GM12864 (cell line): ENCODE measurements at regions not wholly inside any gene's neighbourhood (a gene's known extent, or its start where the extent isn't known, plus 50 kb on each side); places are given as distances from the start of the nearest gene placed in this dataset.
"Not testable (repeated sequence)": the region's sequence is repeated elsewhere in the genome, so short reads cannot be mapped to it uniquely, and the experiment has no call there.

Source experiments
- DNase-seq: peaks from one replicate; pipeline ENCODE4 v3.0.0-alpha.2; 2011; ENCODE audit warnings: low read depth
- H3K4me3 ChIP-seq: 2 replicates; pipeline ENCODE4 v1.5.1; 2011; ENCODE audit warnings: mild to moderate bottlenecking, low read depth, low read length, control low read depth
- TF ChIP-seq, protein P1 (sequence below): IDR thresholded peaks from 2 replicates; pipeline ENCODE4 v1.5.1; 2011; ENCODE audit warnings: low read depth, mild to moderate bottlenecking, moderate library complexity, low read length, control low read depth, inconsistent platforms; ENCODE audit errors: missing control alignments

- DNase-seq, result no peak
- TF ChIP-seq, protein P1, sequence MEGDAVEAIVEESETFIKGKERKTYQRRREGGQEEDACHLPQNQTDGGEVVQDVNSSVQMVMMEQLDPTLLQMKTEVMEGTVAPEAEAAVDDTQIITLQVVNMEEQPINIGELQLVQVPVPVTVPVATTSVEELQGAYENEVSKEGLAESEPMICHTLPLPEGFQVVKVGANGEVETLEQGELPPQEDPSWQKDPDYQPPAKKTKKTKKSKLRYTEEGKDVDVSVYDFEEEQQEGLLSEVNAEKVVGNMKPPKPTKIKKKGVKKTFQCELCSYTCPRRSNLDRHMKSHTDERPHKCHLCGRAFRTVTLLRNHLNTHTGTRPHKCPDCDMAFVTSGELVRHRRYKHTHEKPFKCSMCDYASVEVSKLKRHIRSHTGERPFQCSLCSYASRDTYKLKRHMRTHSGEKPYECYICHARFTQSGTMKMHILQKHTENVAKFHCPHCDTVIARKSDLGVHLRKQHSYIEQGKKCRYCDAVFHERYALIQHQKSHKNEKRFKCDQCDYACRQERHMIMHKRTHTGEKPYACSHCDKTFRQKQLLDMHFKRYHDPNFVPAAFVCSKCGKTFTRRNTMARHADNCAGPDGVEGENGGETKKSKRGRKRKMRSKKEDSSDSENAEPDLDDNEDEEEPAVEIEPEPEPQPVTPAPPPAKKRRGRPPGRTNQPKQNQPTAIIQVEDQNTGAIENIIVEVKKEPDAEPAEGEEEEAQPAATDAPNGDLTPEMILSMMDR, result no peak
- H3K4me3 ChIP-seq, result no peak overlapping the region
Measured at GRCh38 chr9:13026956-13027355, 252.1 kb downstream of the LURAP1L start.

DNA sequence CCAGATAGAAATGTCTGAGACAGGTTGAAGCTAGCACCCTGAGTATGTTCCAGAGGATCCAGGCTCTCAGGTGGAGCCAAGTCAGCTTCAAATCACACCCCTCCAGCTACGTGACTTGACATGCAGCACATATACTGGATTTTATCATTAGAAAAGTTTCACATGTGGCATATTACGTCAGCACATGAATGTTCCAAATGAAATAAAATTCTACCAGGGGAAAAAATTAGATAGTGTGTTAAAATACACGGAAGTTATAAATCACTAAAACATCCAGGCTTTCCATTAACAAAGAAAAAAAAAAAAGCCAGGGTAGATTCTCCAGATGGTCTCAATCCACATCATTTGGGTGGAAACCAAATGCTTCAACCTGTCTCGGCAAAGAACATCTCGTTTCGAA, 251.6 kb downstream of the MPDZ start:
- no peak overlapping the region for H3K4me3 ChIP-seq
- DNase-seq, result no peak
- TF ChIP-seq, protein P1, result no peak

GRCh38 chr9:13032585-13032984, 246.9 kb downstream of the MPDZ start:
- TF ChIP-seq, protein P1, result no peak
- no peak overlapping the region for H3K4me3 ChIP-seq
- no peak for DNase-seq

DNA sequence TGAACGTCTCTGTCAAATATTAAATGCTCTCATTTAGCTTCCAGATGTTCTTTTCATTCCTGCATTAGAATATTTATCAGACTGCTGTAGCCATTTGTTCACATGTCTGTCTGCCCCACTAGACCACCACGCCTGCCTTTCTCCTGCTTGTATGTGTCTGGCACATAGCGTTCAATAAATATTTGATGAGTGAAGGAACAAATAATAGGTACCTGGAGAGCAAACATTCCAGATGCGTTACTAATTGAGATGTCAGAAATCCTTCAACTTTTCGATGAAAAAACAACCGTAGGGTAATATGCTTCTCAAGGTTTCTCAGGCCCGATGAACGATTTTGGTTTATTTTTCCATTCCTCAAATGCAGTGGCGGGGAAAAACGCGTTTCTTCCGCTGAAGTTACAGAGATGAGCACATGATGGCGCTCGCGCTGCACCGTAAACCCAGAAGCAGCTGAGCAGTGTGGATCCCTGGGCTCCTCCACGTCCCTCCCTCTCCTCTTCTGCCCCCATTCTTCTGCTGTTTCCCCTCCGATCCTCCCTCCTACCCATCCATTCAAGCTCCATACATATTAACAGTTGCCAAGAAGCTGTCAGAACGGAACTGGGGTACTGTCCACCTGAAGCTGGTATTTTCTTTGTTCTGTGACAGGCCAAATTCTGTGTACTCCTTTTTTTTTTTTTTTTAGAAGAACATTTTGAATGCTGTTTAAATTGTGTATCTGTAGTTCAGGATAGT, 245.4 kb downstream of the MPDZ start:
- TF ChIP-seq, protein P1, result peak; percentile 72
- no peak overlapping the region for H3K4me3 ChIP-seq
- peak; percentile 5 for DNase-seq

DNA sequence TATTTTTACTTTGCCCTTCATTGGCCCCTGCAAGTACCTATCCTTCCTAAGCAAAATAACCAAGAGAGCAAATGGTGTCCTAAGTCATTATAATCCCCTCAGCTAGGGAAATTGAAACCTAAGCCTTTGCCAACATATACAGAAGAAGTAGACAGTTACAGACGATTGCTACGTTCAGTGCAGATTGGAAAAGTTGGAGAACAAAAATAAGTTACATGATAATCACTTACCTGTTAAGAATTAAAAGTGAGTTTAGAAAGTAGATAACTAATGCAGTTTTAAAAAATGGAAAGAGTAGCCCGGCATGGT, 244.8 kb downstream of the MPDZ start:
- TF ChIP-seq, protein P1, result no peak
- H3K4me3 ChIP-seq, result no peak overlapping the region
- no peak for DNase-seq

GRCh38 chr9:13035822-13036221, 243.7 kb downstream of the MPDZ start:
- no peak overlapping the region for H3K4me3 ChIP-seq
- TF ChIP-seq, protein P1, result no peak
- no peak for DNase-seq

- DNase-seq, H3K4me3 ChIP-seq: not testable (repeated sequence)
Measured at GRCh38 chr9:13037808-13038207, 241.7 kb downstream of the MPDZ start.
